Osteocyte (in vitro differentiated cells): ENCODE measurements at regions not wholly inside any gene's neighbourhood (a gene's known extent, or its start where the extent isn't known, plus 50 kb on each side); places are given as distances from the start of the nearest gene placed in this dataset.
A peak's percentile ranks its signal among the peaks of the same experiment; 100 is the strongest.

Source experiments
- DNase-seq: peaks from one replicate; pipeline ENCODE4 v3.0.0; 2021; ENCODE audit warnings: mixed read lengths; ENCODE audit not compliant: unreplicated experiment; ENCODE audit errors: extremely low spot score
- H3K27ac Mint-ChIP-seq: one replicate; pipeline ENCODE4 v1.8.0; 2021; ENCODE audit warnings: mild to moderate bottlenecking, mixed read lengths; ENCODE audit not compliant: unreplicated experiment
- H3K27me3 Mint-ChIP-seq: one replicate; pipeline ENCODE4 v1.8.0; 2021; ENCODE audit warnings: mixed read lengths; ENCODE audit not compliant: unreplicated experiment
- H3K36me3 Mint-ChIP-seq: one replicate; pipeline ENCODE4 v1.8.0; 2021; ENCODE audit warnings: mixed read lengths; ENCODE audit not compliant: unreplicated experiment
- H3K4me1 Mint-ChIP-seq: one replicate; pipeline ENCODE4 v1.8.0; 2021; ENCODE audit warnings: mixed read lengths; ENCODE audit not compliant: unreplicated experiment
- H3K4me3 Mint-ChIP-seq: one replicate; pipeline ENCODE4 v1.8.0; 2021; ENCODE audit warnings: mild to moderate bottlenecking, moderate library complexity, mixed read lengths; ENCODE audit not compliant: unreplicated experiment
- H3K9me3 Mint-ChIP-seq: one replicate; pipeline ENCODE4 v1.8.0; 2021; ENCODE audit warnings: mixed read lengths; ENCODE audit not compliant: unreplicated experiment
- CTCF ChIP-seq: fragments of 200-600 bp; sonication (generic); IDR thresholded peaks from 2 replicates; pipeline ENCODE4 v1.5.0; 2021; ENCODE audit warnings: antibody characterized with exemption, mild to moderate bottlenecking, moderate library complexity

- no peak overlapping the region for H3K27ac Mint-ChIP-seq
- H3K27me3 Mint-ChIP-seq = peaks cover 34% of the 10 kb centered on the region
- no peak for TF ChIP-seq CTCF
- no peak for DNase-seq
- no peaks in the 10 kb centered on the region for H3K9me3 Mint-ChIP-seq
- H3K36me3 Mint-ChIP-seq = no peaks in the 10 kb centered on the region
- peaks cover 3% of the 10 kb centered on the region for H3K4me1 Mint-ChIP-seq
- no peak overlapping the region for H3K4me3 Mint-ChIP-seq
Measured at GRCh38 chr18:70494524-70494923, 205.7 kb downstream of the SOCS6 start.

GRCh38 chr18:70493461-70493860, 204.6 kb downstream of the SOCS6 start:
- Mint-ChIP-seq H3K4me3 (no peak overlapping the region), H3K27ac (no peak overlapping the region), H3K27me3 (peaks cover 39% of the 10 kb centered on the region), H3K36me3 (no peaks in the 10 kb centered on the region), H3K4me1 (peaks cover 3% of the 10 kb centered on the region), H3K9me3 (no peaks in the 10 kb centered on the region)
- no peak for DNase-seq
- TF ChIP-seq CTCF = no peak

GRCh38 chr18:70491734-70492348, 203.0 kb downstream of the SOCS6 start:
- Mint-ChIP-seq H3K27ac (no peak overlapping the region), H3K4me3 (no peak overlapping the region)

GRCh38 chr18:70489986-70490933, 201.4 kb downstream of the SOCS6 start:
- Mint-ChIP-seq H3K4me1 (peaks cover 3% of the 10 kb centered on the region), H3K4me3 (no peak overlapping the region), H3K9me3 (no peaks in the 10 kb centered on the region), H3K36me3 (no peaks in the 10 kb centered on the region), H3K27ac (no peak overlapping the region), H3K27me3 (peaks cover 42% of the 10 kb centered on the region)
- DNase-seq = no peak
- peak; percentile 74 for TF ChIP-seq CTCF

More at GRCh38 chr18:70491734-70492348, 203.0 kb downstream of the SOCS6 start:
- no peak for DNase-seq
- TF ChIP-seq CTCF = peak; percentile 77
- Mint-ChIP-seq H3K4me1 (peaks cover 3% of the 10 kb centered on the region), H3K27me3 (peaks cover 38% of the 10 kb centered on the region), H3K9me3 (no peaks in the 10 kb centered on the region), H3K36me3 (no peaks in the 10 kb centered on the region)

- no peaks in the 10 kb centered on the region for H3K36me3 Mint-ChIP-seq
- H3K27me3 Mint-ChIP-seq = peaks cover 39% of the 10 kb centered on the region
- peaks cover 3% of the 10 kb centered on the region for H3K4me1 Mint-ChIP-seq
- no peak overlapping the region for H3K4me3 Mint-ChIP-seq
- no peak for DNase-seq
- H3K27ac Mint-ChIP-seq = no peak overlapping the region
- no peak for TF ChIP-seq CTCF
- no peaks in the 10 kb centered on the region for H3K9me3 Mint-ChIP-seq
Measured at GRCh38 chr18:70489571-70489970, 200.7 kb downstream of the SOCS6 start.
